H1 (cell line): ENCODE measurements at regions not wholly inside any gene's neighbourhood (a gene's known extent, or its start where the extent isn't known, plus 50 kb on each side); places are given as distances from the start of the nearest gene placed in this dataset.

ENCODE experiments used
- CBX5 ChIP-seq: fragments of 300-800, 300-1000 bp; sonication (generic); IDR thresholded peaks from 2 replicates; pipeline ENCODE4 v1.7.1; 2016; ENCODE audit warnings: antibody characterized with exemption, low read length, low read depth
- CTBP2 ChIP-seq: IDR thresholded peaks from 2 replicates; pipeline ENCODE4 v1.7.0; 2011; ENCODE audit warnings: borderline replicate concordance, mild to moderate bottlenecking, moderate library complexity, mixed read lengths, low read length; ENCODE audit not compliant: insufficient read depth, insufficient read length
- CTCF ChIP-seq, 3 experiments: IDR thresholded peaks; 1 replicate in 2 of 3; 2 replicates in 1 of 3; pipeline versions ENCODE4 v1.5.1 to v1.6.1; 2011; ENCODE audit warnings: low read length in 3 of 3, mild to moderate bottlenecking in 3 of 3, inconsistent platforms in 2 of 3, low read depth in 1 of 3, moderate library complexity in 1 of 3; ENCODE audit not compliant: insufficient read depth in 1 of 3; ENCODE audit errors: control extremely low read depth in 1 of 3
- NANOG ChIP-seq: IDR thresholded peaks from 2 replicates; pipeline ENCODE4 v1.6.1; 2011; ENCODE audit warnings: low read length, low read depth, mild to moderate bottlenecking, inconsistent platforms; ENCODE audit not compliant: insufficient read depth, poor library complexity, severe bottlenecking
- NRF1 ChIP-seq: IDR thresholded peaks from 2 replicates; pipeline ENCODE4 v1.6.1; 2011; ENCODE audit warnings: mild to moderate bottlenecking, low read depth, low read length, improper control_type of control experiment
- POLR2AphosphoS5 ChIP-seq: IDR thresholded peaks from 2 replicates; pipeline ENCODE4 v1.6.1; 2011; ENCODE audit warnings: low read depth, low read length
- TAF7 ChIP-seq: optimal IDR thresholded peaks from 2 replicates; pipeline ENCODE3; 2011; ENCODE audit warnings: low read depth, mild to moderate bottlenecking, inconsistent platforms, low read length, moderate library complexity, borderline replicate concordance
- TCF12 ChIP-seq: IDR thresholded peaks from 2 replicates; pipeline ENCODE4 v1.6.1; 2011; ENCODE audit warnings: low read depth, mild to moderate bottlenecking, low read length

DNA sequence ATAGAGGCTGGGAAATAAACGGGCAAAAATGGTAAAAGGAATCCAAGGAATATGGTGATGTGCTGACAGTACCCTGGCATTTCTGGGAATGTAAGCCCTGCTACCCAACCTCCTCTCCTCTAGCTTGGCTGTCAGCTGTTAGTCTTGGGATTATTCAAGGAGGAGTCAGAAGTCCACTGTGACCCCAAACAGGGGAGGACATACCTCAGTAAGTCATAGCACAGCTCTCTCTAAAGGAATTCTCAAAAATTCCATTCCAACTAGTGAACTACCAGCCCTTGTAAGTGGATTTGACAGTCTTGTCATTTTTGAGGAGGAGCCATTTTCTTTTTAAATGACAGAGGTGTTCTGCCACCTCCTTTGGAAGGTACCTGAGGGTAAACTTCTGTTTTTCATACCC is 207.5 kb downstream of the PDCD6IP start (continued):
- TF ChIP-seq CTCF (IDR thresholded peaks at IDR 0.05; ENCODE audit: control extremely low read depth in 1 of 3, insufficient read depth in 1 of 3, low read depth in 1 of 3, low read length in 3 of 3) = no peak
- TF ChIP-seq CTBP2 = no peak
- no peak for TF ChIP-seq NRF1
- no peak for TF ChIP-seq NANOG
- TF ChIP-seq POLR2AphosphoS5 = no peak
- TF ChIP-seq CBX5 = no peak
- TF ChIP-seq TCF12 = no peak
- no peak for TF ChIP-seq TAF7
